Body of pancreas (tissue), 4 donors: ENCODE measurements at regions not wholly inside any gene's neighbourhood (a gene's known extent, or its start where the extent isn't known, plus 50 kb on each side); places are given as distances from the start of the nearest gene placed in this dataset.
"Not testable (repeated sequence)": the region's sequence is repeated elsewhere in the genome, so short reads cannot be mapped to it uniquely, and the experiment has no call there.

Source experiments
- ATAC-seq: fragments of 150-250 bp; one replicate; pipeline ENCODE4 v1.9.1; 2016
- DNase-seq, 4 donors: peaks; one replicate each; pipeline ENCODE4 v3.0.0-alpha.2; 2019
- H3K27ac ChIP-seq, 4 donors: fragments of 200-600 bp; sonication (generic); 1 replicate in 3 of 4; 2 replicates in 1 of 4; pipeline versions ENCODE4 v1.5.1 to v1.6.1; 2016 to 2019; ENCODE audit warnings: mild to moderate bottlenecking in 1 of 4, mixed read lengths in 1 of 4, moderate library complexity in 1 of 4
- H3K27me3 ChIP-seq, 2 donors: fragments of 200-600 bp; sonication (generic); one replicate each; pipeline ENCODE4 v1.6.0; 2016; ENCODE audit warnings: mild to moderate bottlenecking in 1 of 2
- H3K36me3 ChIP-seq, 2 donors: fragments of 200-600 bp; sonication (generic); replicated peaks in 1 of 2; 2 replicates each; pipeline ENCODE4 v1.5.1; 2016; ENCODE audit warnings: low read depth in 2 of 2; ENCODE audit not compliant: insufficient read depth in 1 of 2
- H3K4me1 ChIP-seq: fragments of 200-600 bp; sonication (generic); one replicate; pipeline ENCODE4 v1.6.0; 2016
- H3K4me3 ChIP-seq, 2 donors: fragments of 200-600 bp; sonication (generic); 1 replicate in 1 of 2; 2 replicates in 1 of 2; pipeline ENCODE4 v1.5.1; 2016 to 2019
- H3K9me3 ChIP-seq, 3 donors: fragments of 200-600 bp; sonication (generic); 1 replicate in 2 of 3; 2 replicates in 1 of 3; pipeline ENCODE4 v1.5.1; 2016
- POLR2A ChIP-seq, 3 donors: fragments of 450-650 bp; IDR thresholded peaks; one replicate each; pipeline ENCODE4 v1.6.1; 2016; ENCODE audit warnings: antibody characterized with exemption in 3 of 3, mild to moderate bottlenecking in 2 of 3
- WGBS, 2 donors: methylation state at CpG; one replicate each; pipeline ENCODE4 v1.1.5; 2017; 5-methylcytosine and 5-hydroxymethylcytosine counted together
- intact Hi-C: fragments of 100-400 bp; cut with DNase I; formaldehyde crosslinking; loops from one replicate; pipeline ENCODE4 v1.15.1; 2023
- TF ChIP-seq, protein P1 (sequence below), 7 experiments: fragments of 450-650 bp in 4 of 7; fragments of 200-600 bp in 3 of 7; sonication (generic) in 3 of 7; IDR thresholded peaks; one replicate each; pipeline ENCODE4 v1.5.1; 2016 to 2019; ENCODE audit warnings: antibody characterized with exemption in 7 of 7

DNA sequence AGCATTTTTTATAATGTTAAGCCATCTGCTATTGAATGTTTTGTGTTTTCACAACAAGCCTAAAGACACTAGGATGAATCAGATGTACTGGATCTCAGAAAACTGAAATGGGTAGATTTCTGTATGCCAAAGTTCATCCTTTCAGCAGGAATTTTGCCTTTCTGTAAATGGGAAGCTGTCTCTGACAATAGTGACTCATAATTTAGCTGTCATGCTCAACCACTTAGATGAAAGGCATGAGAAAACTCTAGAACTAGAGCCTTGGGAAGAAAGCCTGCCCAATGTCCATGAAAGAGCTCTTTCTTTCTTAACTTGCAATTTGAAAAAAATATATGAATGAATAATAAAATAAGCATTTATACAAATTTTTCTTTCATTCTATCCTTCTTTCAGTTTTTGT, 616.0 kb upstream of the EDIL3 start:
- intact Hi-C loops = no loop called here

DNA sequence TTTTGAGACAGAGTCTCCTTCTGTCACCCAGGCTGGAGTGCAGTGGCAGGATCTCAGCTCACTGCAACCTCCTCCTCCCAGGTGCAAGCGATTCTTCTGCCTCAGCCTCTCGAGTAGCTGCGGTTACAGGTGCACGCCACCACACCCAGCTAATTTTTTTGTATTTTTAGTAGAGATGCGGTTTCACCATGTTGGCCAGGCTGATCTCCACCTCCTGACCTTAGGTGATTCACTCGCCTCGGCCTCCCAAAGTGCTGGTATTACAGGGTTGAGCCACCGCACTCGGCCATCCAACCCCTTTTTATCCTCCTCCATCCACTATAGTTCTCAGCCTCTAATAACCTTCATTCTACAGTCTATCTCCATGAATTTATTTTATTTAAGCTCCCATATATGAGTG, 617.3 kb upstream of the EDIL3 start:
- DNase-seq, ATAC-seq: not testable (repeated sequence)
- 80 to 86% methylated on average over 9 of the region's 9 CpGs for WGBS, 2 donors

More for the DNA sequence above, 616.0 kb upstream of the EDIL3 start:
- DNase-seq (no peak), ATAC-seq (no peak)
- no peak overlapping the region for H3K4me3 ChIP-seq
- no peak for TF ChIP-seq POLR2A (IDR thresholded peaks at IDR 0.05)
- TF ChIP-seq, protein P1, sequence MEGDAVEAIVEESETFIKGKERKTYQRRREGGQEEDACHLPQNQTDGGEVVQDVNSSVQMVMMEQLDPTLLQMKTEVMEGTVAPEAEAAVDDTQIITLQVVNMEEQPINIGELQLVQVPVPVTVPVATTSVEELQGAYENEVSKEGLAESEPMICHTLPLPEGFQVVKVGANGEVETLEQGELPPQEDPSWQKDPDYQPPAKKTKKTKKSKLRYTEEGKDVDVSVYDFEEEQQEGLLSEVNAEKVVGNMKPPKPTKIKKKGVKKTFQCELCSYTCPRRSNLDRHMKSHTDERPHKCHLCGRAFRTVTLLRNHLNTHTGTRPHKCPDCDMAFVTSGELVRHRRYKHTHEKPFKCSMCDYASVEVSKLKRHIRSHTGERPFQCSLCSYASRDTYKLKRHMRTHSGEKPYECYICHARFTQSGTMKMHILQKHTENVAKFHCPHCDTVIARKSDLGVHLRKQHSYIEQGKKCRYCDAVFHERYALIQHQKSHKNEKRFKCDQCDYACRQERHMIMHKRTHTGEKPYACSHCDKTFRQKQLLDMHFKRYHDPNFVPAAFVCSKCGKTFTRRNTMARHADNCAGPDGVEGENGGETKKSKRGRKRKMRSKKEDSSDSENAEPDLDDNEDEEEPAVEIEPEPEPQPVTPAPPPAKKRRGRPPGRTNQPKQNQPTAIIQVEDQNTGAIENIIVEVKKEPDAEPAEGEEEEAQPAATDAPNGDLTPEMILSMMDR (IDR thresholded peaks at IDR 0.05) = no peak
- no peaks in the 10 kb centered on the region for H3K36me3 ChIP-seq
- no peak overlapping the region for H3K27ac ChIP-seq
- no peaks in the 10 kb centered on the region for H3K27me3 ChIP-seq
- H3K9me3 ChIP-seq = no peaks in the 10 kb centered on the region
- no peaks in the 10 kb centered on the region for H3K4me1 ChIP-seq

DNA sequence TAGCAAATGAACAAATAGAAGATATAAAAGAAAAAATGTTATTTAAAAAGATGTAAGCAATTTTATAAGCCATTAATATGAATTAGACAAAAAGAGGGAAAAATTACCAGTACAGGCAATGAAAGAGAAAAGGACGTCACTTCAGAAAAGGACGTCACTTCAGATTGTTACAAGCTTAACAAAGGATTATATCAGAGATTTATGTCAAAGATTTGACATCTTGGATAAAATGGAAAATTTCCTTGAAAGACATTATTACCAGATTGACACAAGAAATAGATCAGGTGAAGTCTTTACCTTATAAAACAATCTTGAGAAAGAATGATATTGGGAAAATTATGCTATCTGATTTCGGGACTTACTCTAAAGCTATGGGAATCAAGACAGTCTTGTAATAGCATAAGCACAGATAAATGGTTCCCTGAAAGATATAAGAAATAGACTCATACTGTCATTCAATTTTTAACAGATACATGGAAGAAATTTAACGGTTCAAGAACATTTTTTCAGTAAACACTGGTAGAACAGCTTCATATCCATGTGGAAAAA, 625.4 kb upstream of the EDIL3 start:
- Histone ChIP-seq H3K36me3 (no peaks in the 10 kb centered on the region), H3K27me3 (no peaks in the 10 kb centered on the region), H3K4me1 (no peaks in the 10 kb centered on the region), H3K4me3 (no peak overlapping the region), H3K9me3 (no peaks in the 10 kb centered on the region), H3K27ac (no peak overlapping the region)
- TF ChIP-seq, protein P1 (IDR thresholded peaks at IDR 0.05) = no peak
- TF ChIP-seq POLR2A (IDR thresholded peaks at IDR 0.05) = no peak
- ATAC-seq (no peak), DNase-seq (no peak)
- intact Hi-C loops = no loop called here
- 66 to 80% methylated on average over 4 of the region's 4 CpGs for WGBS, 2 donors

More for the DNA sequence above, 617.3 kb upstream of the EDIL3 start:
- intact Hi-C loops, H3K27ac ChIP-seq, H3K4me3 ChIP-seq, H3K4me1 ChIP-seq, H3K27me3 ChIP-seq, H3K36me3 ChIP-seq, H3K9me3 ChIP-seq: not testable (repeated sequence)

DNA sequence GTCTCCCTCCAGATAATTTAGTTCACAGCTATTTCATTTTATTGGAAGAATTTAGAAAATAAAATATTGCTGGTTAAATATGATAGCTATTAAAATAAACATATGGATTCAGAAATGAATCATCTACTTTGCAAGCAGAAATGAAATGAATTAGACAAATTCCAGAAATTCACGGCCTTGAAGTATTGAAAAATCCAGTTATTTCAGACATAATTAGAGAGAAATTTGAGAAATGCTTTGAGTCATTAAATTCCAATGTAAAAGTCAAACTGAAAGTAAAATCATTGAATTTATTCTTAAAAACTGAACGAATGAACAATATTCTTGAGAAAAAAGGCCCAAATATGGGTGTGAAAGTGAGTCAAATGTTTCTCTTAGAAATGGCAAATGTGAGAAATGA, 632.6 kb upstream of the EDIL3 start:
- intact Hi-C loops = no loop called here
- Histone ChIP-seq H3K4me1 (no peaks in the 10 kb centered on the region), H3K27me3 (no peaks in the 10 kb centered on the region), H3K9me3 (no peaks in the 10 kb centered on the region), H3K36me3 (no peaks in the 10 kb centered on the region), H3K27ac (no peak overlapping the region), H3K4me3 (no peak overlapping the region)
- ATAC-seq (no peak), DNase-seq (no peak)
- TF ChIP-seq, protein P1 (IDR thresholded peaks at IDR 0.05) = no peak
- TF ChIP-seq POLR2A (IDR thresholded peaks at IDR 0.05) = no peak
- 51 to 52% methylated on average over 2 of the region's 2 CpGs for WGBS, 2 donors

DNA sequence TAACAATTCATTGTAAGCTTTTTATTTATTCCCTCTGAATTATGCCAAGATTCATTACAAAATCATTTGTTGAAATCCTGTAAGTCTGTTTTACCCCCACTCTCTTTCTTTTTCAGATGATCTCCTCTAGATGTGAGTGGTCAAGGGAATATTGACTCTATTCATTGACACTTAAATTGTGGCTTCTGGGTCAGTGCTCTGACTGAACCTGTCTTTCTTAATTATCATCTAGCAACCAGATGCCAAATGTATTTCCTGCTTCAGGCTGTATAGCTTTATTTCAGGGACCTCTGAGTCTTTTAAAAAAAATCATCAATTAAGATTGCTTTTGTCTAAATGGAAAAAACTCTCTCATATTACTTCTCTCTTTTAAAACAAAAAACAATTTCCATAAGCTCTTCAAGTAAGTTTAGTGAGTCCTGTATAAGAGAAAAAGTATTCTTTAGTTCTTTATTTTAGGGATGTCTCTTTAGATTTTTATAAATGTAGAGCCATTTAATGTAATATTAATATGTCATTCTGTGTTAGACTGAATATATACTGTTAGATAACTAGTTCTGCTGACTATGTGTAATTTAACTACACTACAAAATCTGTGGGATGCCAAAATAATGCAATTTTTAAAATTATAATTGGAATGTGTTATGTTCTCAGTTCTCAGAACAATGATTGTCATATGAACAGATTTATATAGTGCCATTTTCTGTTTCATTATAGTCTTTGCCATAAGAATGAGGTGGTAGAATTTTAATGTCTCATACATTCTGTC, 645.8 kb upstream of the EDIL3 start:
- H3K4me3 ChIP-seq = no peak overlapping the region
- intact Hi-C loops = no loop called here
- no peaks in the 10 kb centered on the region for H3K27me3 ChIP-seq
- TF ChIP-seq POLR2A (IDR thresholded peaks at IDR 0.05) = no peak
- TF ChIP-seq, protein P1 (IDR thresholded peaks at IDR 0.05) = no peak
- no peaks in the 10 kb centered on the region for H3K36me3 ChIP-seq
- H3K9me3 ChIP-seq = no peaks in the 10 kb centered on the region
- ATAC-seq (no peak), DNase-seq (no peak)
- no peak overlapping the region for H3K27ac ChIP-seq
- no peaks in the 10 kb centered on the region for H3K4me1 ChIP-seq
